Smooth muscle cell (in vitro differentiated cells): ENCODE measurements at regions not wholly inside any gene's neighbourhood (a gene's known extent, or its start where the extent isn't known, plus 50 kb on each side); places are given as distances from the start of the nearest gene placed in this dataset.

Experiments used
- DNase-seq: peaks from one replicate; lab custom pipeline; 2025; ENCODE audit not compliant: unreplicated experiment; lab: John Stamatoyannopoulos, UW
- H2AFZ ChIP-seq: fragments of 200-600 bp; sonication (generic); 2 replicates; pipeline ENCODE4 v1.6.0; 2016; ENCODE audit warnings: antibody characterized with exemption, low read depth, mild to moderate bottlenecking
- H3F3A ChIP-seq: fragments of 200-600 bp; sonication (generic); 2 replicates; pipeline ENCODE4 v1.6.0; 2017; ENCODE audit warnings: antibody characterized with exemption, low read depth
- H3K27ac ChIP-seq: fragments of 200-600 bp; sonication (generic); 2 replicates; pipeline ENCODE4 v1.5.1; 2016; ENCODE audit warnings: low read depth, mild to moderate bottlenecking
- H3K27me3 ChIP-seq: fragments of 200-600 bp; sonication (generic); 2 replicates; pipeline ENCODE4 v1.6.1; 2016; ENCODE audit warnings: low read depth, mild to moderate bottlenecking
- H3K36me3 ChIP-seq: fragments of 200-600 bp; sonication (generic); 2 replicates; pipeline ENCODE4 v1.5.1; 2016; ENCODE audit warnings: low read depth
- H3K4me1 ChIP-seq: fragments of 200-600 bp; sonication (generic); 2 replicates; pipeline ENCODE4 v1.5.1; 2016; ENCODE audit warnings: low read depth
- H3K4me2 ChIP-seq: fragments of 200-600 bp; sonication (generic); 2 replicates; pipeline ENCODE4 v1.6.0; 2016; ENCODE audit warnings: mild to moderate bottlenecking
- H3K4me3 ChIP-seq: fragments of 200-600 bp; sonication (generic); 2 replicates; pipeline ENCODE4 v1.5.1; 2016; ENCODE audit warnings: mild to moderate bottlenecking
- H3K79me2 ChIP-seq: fragments of 200-600 bp; sonication (generic); 2 replicates; pipeline ENCODE4 v1.6.0; 2016; ENCODE audit warnings: low read depth, mild to moderate bottlenecking
- H3K9ac ChIP-seq: fragments of 200-600 bp; sonication (generic); 2 replicates; pipeline ENCODE4 v1.6.0; 2016; ENCODE audit warnings: low read depth
- H3K9me3 ChIP-seq: fragments of 200-600 bp; sonication (generic); replicated peaks from 2 replicates; pipeline ENCODE4 v1.5.1; 2016; ENCODE audit warnings: low read depth
- H4K20me1 ChIP-seq: fragments of 200-600 bp; sonication (generic); 2 replicates; pipeline ENCODE4 v1.6.0; 2016; ENCODE audit warnings: low read depth
- CTCF ChIP-seq: fragments of 200-600 bp; sonication (generic); IDR thresholded peaks from 2 replicates; pipeline ENCODE4 v1.5.1; 2017; ENCODE audit warnings: borderline replicate concordance, mild to moderate bottlenecking, antibody characterized with exemption; ENCODE audit not compliant: insufficient read depth, poor library complexity, severe bottlenecking
- WGBS: methylation state at CpG from one replicate; pipeline ENCODE4 v1.1.7; 2016; ENCODE audit warnings: low lambda C conversion rate; 5-methylcytosine and 5-hydroxymethylcytosine counted together

GRCh38 chr12:11959117-11959823, 111.5 kb upstream of the BCL2L14 start:
- Histone ChIP-seq H3K4me2 (peak overlapping the region; percentile 64), H3F3A (no peaks in the 10 kb centered on the region), H3K4me1 (peaks cover 10% of the 10 kb centered on the region), H3K27me3 (peaks cover 4% of the 10 kb centered on the region), H3K9ac (peak overlapping the region; percentile 76), H2AFZ (peak overlapping the region; percentile 61), H3K9me3 (no peaks in the 10 kb centered on the region), H3K36me3 (no peaks in the 10 kb centered on the region), H3K27ac (peak overlapping the region; percentile 95), H3K79me2 (no peaks in the 10 kb centered on the region), H3K4me3 (no peak overlapping the region), H4K20me1 (no peaks in the 10 kb centered on the region)
- DNase-seq, result no peak
- no peak for TF ChIP-seq CTCF
- 87% methylated on average over 9 of the region's 9 CpGs for WGBS

GRCh38 chr12:11960646-11961045, 110.1 kb upstream of the BCL2L14 start:
- no peak overlapping the region for H3K27ac ChIP-seq
- H3K4me3 ChIP-seq, result no peak overlapping the region
- H3K4me2 ChIP-seq, result no peak overlapping the region
- no peak overlapping the region for H3K9ac ChIP-seq
- DNase-seq, result no peak
- no peaks in the 10 kb centered on the region for H4K20me1 ChIP-seq
- no peaks in the 10 kb centered on the region for H3K9me3 ChIP-seq
- H2AFZ ChIP-seq, result no peak overlapping the region
- H3F3A ChIP-seq, result no peaks in the 10 kb centered on the region
- no peaks in the 10 kb centered on the region for H3K36me3 ChIP-seq
- H3K27me3 ChIP-seq, result peaks cover 4% of the 10 kb centered on the region
- H3K4me1 ChIP-seq, result peaks cover 10% of the 10 kb centered on the region
- TF ChIP-seq CTCF, result no peak
- WGBS, result 98% methylated on average over 6 of the region's 6 CpGs
- H3K79me2 ChIP-seq, result no peaks in the 10 kb centered on the region

- H3K27ac ChIP-seq, result no peak overlapping the region
- no peak overlapping the region for H3K4me2 ChIP-seq
- TF ChIP-seq CTCF, result no peak
- H3K9me3 ChIP-seq, result no peaks in the 10 kb centered on the region
- peaks cover 10% of the 10 kb centered on the region for H3K4me1 ChIP-seq
- H3K27me3 ChIP-seq, result no peaks in the 10 kb centered on the region
- H3K4me3 ChIP-seq, result no peak overlapping the region
- no peaks in the 10 kb centered on the region for H3K36me3 ChIP-seq
- DNase-seq, result no peak
- no peak overlapping the region for H2AFZ ChIP-seq
- H3K9ac ChIP-seq, result no peak overlapping the region
- 81% methylated on average over 5 of the region's 5 CpGs for WGBS
- H3F3A ChIP-seq, result no peaks in the 10 kb centered on the region
- no peaks in the 10 kb centered on the region for H3K79me2 ChIP-seq
- H4K20me1 ChIP-seq, result no peaks in the 10 kb centered on the region
Observed at GRCh38 chr12:11961686-11962085, 109.1 kb upstream of the BCL2L14 start.

GRCh38 chr12:11962860-11963259, 107.9 kb upstream of the BCL2L14 start:
- Histone ChIP-seq H3K4me2 (no peak overlapping the region), H3K4me1 (peaks cover 10% of the 10 kb centered on the region), H2AFZ (no peak overlapping the region), H3K27ac (no peak overlapping the region), H3K4me3 (no peak overlapping the region), H4K20me1 (no peaks in the 10 kb centered on the region), H3K27me3 (no peaks in the 10 kb centered on the region), H3F3A (no peaks in the 10 kb centered on the region), H3K36me3 (no peaks in the 10 kb centered on the region), H3K9ac (no peak overlapping the region), H3K9me3 (no peaks in the 10 kb centered on the region), H3K79me2 (no peaks in the 10 kb centered on the region)
- TF ChIP-seq CTCF, result no peak
- WGBS, result 100% methylated on average over 5 of the region's 5 CpGs
- DNase-seq, result no peak
